ENCODE measurements at regions not wholly inside any gene's neighbourhood (a gene's known extent, or its start where the extent isn't known, plus 50 kb on each side); places are given as distances from the start of the nearest gene placed in this dataset.

DNA sequence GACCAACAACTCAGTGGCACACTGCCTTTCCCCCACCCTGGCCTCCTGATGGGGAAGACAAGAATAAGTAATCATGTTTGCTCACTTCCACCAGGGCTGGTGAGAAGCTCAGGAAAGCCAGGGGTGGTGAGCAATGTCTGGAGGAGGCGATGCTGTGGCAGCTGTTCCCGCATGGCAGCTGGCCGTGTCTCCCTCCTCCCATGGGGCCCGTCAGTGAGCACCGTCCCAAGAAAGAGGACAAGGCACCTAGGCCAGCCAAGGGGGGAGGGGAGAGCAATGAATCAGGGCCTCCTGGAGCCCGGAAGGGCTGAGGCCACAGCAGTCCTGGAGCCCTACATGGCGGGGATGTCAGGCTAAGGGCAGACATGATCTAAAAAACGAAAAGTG, 69.2 kb upstream of the INSIG1 start:
- TF ChIP-seq, protein P1, sequence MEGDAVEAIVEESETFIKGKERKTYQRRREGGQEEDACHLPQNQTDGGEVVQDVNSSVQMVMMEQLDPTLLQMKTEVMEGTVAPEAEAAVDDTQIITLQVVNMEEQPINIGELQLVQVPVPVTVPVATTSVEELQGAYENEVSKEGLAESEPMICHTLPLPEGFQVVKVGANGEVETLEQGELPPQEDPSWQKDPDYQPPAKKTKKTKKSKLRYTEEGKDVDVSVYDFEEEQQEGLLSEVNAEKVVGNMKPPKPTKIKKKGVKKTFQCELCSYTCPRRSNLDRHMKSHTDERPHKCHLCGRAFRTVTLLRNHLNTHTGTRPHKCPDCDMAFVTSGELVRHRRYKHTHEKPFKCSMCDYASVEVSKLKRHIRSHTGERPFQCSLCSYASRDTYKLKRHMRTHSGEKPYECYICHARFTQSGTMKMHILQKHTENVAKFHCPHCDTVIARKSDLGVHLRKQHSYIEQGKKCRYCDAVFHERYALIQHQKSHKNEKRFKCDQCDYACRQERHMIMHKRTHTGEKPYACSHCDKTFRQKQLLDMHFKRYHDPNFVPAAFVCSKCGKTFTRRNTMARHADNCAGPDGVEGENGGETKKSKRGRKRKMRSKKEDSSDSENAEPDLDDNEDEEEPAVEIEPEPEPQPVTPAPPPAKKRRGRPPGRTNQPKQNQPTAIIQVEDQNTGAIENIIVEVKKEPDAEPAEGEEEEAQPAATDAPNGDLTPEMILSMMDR (IDR thresholded peaks at IDR 0.05), result no peak
- TF ChIP-seq POLR2A (IDR thresholded peaks at IDR 0.05; ENCODE audit: low read depth) (no peak), POLR2AphosphoS5 (IDR thresholded peaks at IDR 0.05) (no peak)
